ENCODE measurements at regions not wholly inside any gene's neighbourhood (a gene's known extent, or its start where the extent isn't known, plus 50 kb on each side); places are given as distances from the start of the nearest gene placed in this dataset.
A peak's percentile ranks its signal among the peaks of the same experiment; 100 is the strongest.
"Not testable (repeated sequence)": the region's sequence is repeated elsewhere in the genome, so short reads cannot be mapped to it uniquely, and the experiment has no call there.

DNA sequence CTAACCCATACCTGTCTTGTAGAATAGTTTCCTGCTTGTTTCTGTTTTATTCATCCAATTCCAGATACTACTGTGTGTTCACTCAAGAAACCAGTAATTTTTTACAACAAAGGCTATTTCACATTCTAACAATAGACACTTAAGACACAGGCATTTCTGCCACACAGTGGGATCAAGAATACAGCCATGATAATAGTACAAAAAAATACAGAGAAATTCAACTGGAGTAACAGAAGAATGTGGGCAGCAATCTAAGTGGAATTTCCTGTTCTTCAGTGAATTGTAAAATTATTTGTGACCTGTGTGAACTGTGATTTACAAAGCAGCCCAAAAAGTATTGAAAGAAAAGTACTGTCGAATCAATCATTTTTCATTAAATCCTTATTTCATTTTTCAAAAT is 282.9 kb downstream of the CCER1 start:
- H3K4me3 Mint-ChIP-seq: no peak overlapping the region
- H3K27ac Mint-ChIP-seq: no peak overlapping the region
- no peaks in the 10 kb centered on the region for H3K4me1 Mint-ChIP-seq
- H3K36me3 ChIP-seq (ENCODE audit: control insufficient read depth, insufficient read depth, low read length): no peaks in the 10 kb centered on the region
- H3K27me3 ChIP-seq (ENCODE audit: control insufficient read depth, insufficient read depth, low read length): no peaks in the 10 kb centered on the region
- no peaks in the 10 kb centered on the region for H3K9me3 ChIP-seq (ENCODE audit: control insufficient read depth in 2 of 2, low read length in 2 of 2)
- no peak overlapping the region for H3K4me3 ChIP-seq (ENCODE audit: low read depth, low read length)
- H3K9me3 Mint-ChIP-seq: peaks cover 0 to 5% (median 0%) of the 10 kb centered on the region in 7 donors
- no peaks in the 10 kb centered on the region for H3K4me1 ChIP-seq (ENCODE audit: control insufficient read depth, insufficient read depth, low read length, poor library complexity, severe bottlenecking)
- DNase-seq (no peak), ATAC-seq (ENCODE audit: low read depth in 2 of 2) (no peak)
- no peak overlapping the region for H3K27ac ChIP-seq (ENCODE audit: insufficient read depth, low read length, poor library complexity, severe bottlenecking)
- no peaks in the 10 kb centered on the region for H3K36me3 Mint-ChIP-seq
- no peaks in the 10 kb centered on the region for H3K27me3 Mint-ChIP-seq

DNA sequence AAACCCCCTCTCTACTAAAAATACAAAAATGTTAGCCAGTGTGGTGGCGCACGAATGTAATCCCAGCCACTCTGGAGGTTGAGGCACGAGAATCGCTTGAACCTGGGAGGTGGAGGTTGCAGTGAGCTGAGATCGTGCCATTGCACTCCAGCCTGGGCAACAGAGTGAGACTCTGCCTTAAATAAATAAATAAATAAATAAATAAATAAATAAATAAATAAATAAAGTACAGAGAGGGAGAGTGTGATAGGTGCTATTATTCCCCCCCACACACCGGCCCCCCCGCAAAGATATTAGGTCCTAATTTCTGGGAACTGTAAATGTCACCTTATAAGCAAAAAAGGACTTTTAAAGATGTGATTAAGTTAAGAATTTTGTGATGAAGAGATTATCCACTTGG is 291.0 kb downstream of the CCER1 start:
- H3K4me3 ChIP-seq (ENCODE audit: low read depth, low read length); H3K9me3 Mint-ChIP-seq; ATAC-seq (ENCODE audit: low read depth in 2 of 2); H3K4me1 Mint-ChIP-seq; H3K27ac Mint-ChIP-seq; H3K36me3 ChIP-seq (ENCODE audit: control insufficient read depth, insufficient read depth, low read length); H3K9me3 ChIP-seq (ENCODE audit: control insufficient read depth in 2 of 2, low read length in 2 of 2); DNase-seq; H3K27ac ChIP-seq (ENCODE audit: insufficient read depth, low read length, poor library complexity, severe bottlenecking); H3K27me3 ChIP-seq (ENCODE audit: control insufficient read depth, insufficient read depth, low read length); H3K4me1 ChIP-seq (ENCODE audit: control insufficient read depth, insufficient read depth, low read length, poor library complexity, severe bottlenecking); H3K36me3 Mint-ChIP-seq; H3K27me3 Mint-ChIP-seq; H3K4me3 Mint-ChIP-seq: not testable (repeated sequence)

DNA sequence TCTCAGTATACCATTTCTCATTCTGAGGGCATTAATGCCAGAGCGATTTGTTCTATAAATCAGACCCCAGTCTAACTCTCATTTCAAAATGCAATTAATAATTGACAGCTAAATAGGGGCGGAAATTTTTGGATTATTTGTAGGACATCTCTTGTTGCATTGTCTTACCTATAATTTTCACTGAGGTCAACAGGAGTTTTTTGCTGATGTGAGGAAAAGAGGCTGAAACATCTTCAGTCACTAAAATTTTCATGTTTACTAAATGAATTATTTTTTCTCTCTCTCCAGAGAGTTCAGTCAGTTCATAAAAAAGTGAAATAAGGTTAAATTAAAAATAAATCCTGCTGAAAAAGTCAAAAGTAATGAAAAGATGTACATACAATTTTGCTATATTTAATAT is 295.9 kb downstream of the CCER1 start:
- no peaks in the 10 kb centered on the region for H3K36me3 ChIP-seq (ENCODE audit: control insufficient read depth, insufficient read depth, low read length)
- Mint-ChIP-seq H3K27me3 (no peaks in the 10 kb centered on the region), H3K4me3 (no peak overlapping the region), H3K9me3 (peaks cover 0 to 3% (median 0%) of the 10 kb centered on the region in 7 donors), H3K36me3 (no peaks in the 10 kb centered on the region), H3K4me1 (no peaks in the 10 kb centered on the region), H3K27ac (no peak overlapping the region)
- no peak for DNase-seq
- H3K4me3 ChIP-seq (ENCODE audit: low read depth, low read length): no peak overlapping the region
- no peaks in the 10 kb centered on the region for H3K4me1 ChIP-seq (ENCODE audit: control insufficient read depth, insufficient read depth, low read length, poor library complexity, severe bottlenecking)
- no peaks in the 10 kb centered on the region for H3K27me3 ChIP-seq (ENCODE audit: control insufficient read depth, insufficient read depth, low read length)
- no peaks in the 10 kb centered on the region for H3K9me3 ChIP-seq (ENCODE audit: control insufficient read depth in 2 of 2, low read length in 2 of 2)
- ATAC-seq (ENCODE audit: low read depth in 2 of 2): no peak
- H3K27ac ChIP-seq (ENCODE audit: insufficient read depth, low read length, poor library complexity, severe bottlenecking): no peak overlapping the region

DNA sequence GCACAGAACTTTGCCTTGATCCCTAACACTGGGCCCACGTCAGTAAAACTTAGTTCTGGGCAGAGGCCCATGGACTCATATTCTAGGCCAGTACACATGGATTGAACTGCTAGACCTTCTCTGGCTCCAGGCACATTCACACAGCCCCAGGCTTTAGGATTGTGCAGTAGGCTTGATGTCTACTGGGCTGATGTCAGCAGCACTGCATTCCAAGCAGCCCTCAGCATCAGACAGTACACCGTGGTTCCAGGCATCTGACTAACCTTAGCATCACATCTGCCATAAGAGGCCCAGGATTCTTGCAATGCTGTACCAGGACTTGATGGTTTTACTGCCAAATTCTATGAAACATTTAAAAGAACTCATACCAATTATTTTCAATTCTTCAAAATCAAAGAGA is 301.9 kb downstream of the CCER1 start:
- Histone ChIP-seq H3K9me3 (ENCODE audit: control insufficient read depth in 2 of 2, low read length in 2 of 2) (no peaks in the 10 kb centered on the region), H3K4me1 (ENCODE audit: control insufficient read depth, insufficient read depth, low read length, poor library complexity, severe bottlenecking) (no peaks in the 10 kb centered on the region), H3K27ac (ENCODE audit: insufficient read depth, low read length, poor library complexity, severe bottlenecking) (no peak overlapping the region), H3K36me3 (ENCODE audit: control insufficient read depth, insufficient read depth, low read length) (no peaks in the 10 kb centered on the region), H3K4me3 (ENCODE audit: low read depth, low read length) (no peak overlapping the region), H3K27me3 (ENCODE audit: control insufficient read depth, insufficient read depth, low read length) (no peaks in the 10 kb centered on the region)
- no peaks in the 10 kb centered on the region for H3K36me3 Mint-ChIP-seq
- ATAC-seq (ENCODE audit: low read depth in 2 of 2): no peak
- no peaks in the 10 kb centered on the region for H3K4me1 Mint-ChIP-seq
- DNase-seq: no peak
- H3K9me3 Mint-ChIP-seq: peaks cover 0 to 3% (median 1%) of the 10 kb centered on the region in 7 donors
- H3K4me3 Mint-ChIP-seq: no peak overlapping the region
- H3K27me3 Mint-ChIP-seq: no peaks in the 10 kb centered on the region
- no peak overlapping the region for H3K27ac Mint-ChIP-seq

DNA sequence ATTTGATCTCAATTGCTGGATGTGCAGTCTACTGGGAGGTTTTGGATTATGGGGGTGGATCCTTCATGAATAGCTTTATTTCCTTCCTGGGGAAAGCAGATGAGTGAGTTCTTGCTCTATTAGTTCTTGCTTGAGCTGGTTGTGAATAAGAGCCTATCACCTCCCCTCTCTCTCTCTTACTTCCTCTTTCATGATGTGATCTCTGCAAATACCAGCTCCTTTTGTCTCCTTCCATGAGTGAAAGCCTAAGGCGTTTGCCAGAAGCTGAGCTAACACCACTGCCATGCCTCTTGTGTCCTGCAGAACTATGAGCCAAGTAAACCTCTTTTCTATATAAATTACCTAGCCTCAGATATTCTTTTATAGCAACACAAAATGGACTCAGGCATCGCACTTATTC is 302.7 kb downstream of the CCER1 start:
- Mint-ChIP-seq H3K36me3 (no peaks in the 10 kb centered on the region), H3K27me3 (no peaks in the 10 kb centered on the region), H3K4me3 (no peak overlapping the region), H3K27ac (peak overlapping the region in 1 of 3 donors; percentile 54), H3K9me3 (peaks cover 0 to 4% (median under 1%) of the 10 kb centered on the region in 7 donors), H3K4me1 (no peaks in the 10 kb centered on the region)
- DNase-seq (no peak), ATAC-seq (ENCODE audit: low read depth in 2 of 2) (no peak)
- no peaks in the 10 kb centered on the region for H3K27me3 ChIP-seq (ENCODE audit: control insufficient read depth, insufficient read depth, low read length)
- H3K4me1 ChIP-seq (ENCODE audit: control insufficient read depth, insufficient read depth, low read length, poor library complexity, severe bottlenecking): no peaks in the 10 kb centered on the region
- H3K27ac ChIP-seq (ENCODE audit: insufficient read depth, low read length, poor library complexity, severe bottlenecking): no peak overlapping the region
- no peaks in the 10 kb centered on the region for H3K9me3 ChIP-seq (ENCODE audit: control insufficient read depth in 2 of 2, low read length in 2 of 2)
- no peak overlapping the region for H3K4me3 ChIP-seq (ENCODE audit: low read depth, low read length)
- no peaks in the 10 kb centered on the region for H3K36me3 ChIP-seq (ENCODE audit: control insufficient read depth, insufficient read depth, low read length)

DNA sequence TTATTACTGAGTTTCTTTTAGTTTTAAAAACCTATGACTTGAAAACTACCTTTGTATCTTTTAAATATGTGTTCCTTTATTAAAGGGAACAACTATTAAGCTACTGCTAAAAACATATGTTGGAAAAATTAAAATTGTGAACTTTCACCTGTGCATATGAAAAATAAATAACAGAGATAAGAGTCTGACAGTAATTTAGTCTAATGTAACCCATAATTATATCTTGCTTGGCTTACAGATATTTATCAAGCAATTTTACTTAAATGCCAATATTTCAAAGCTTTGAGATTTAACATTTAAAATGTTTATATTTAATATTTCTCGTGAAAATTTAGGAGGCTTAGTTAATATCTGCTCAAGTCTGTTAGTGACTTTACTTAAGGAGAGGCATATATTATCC is 309.8 kb downstream of the CCER1 start:
- no peaks in the 10 kb centered on the region for H3K27me3 Mint-ChIP-seq
- H3K27ac Mint-ChIP-seq: no peak overlapping the region
- peaks cover 0 to 5% (median 3%) of the 10 kb centered on the region in 7 donors for H3K9me3 Mint-ChIP-seq
- no peaks in the 10 kb centered on the region for H3K4me1 Mint-ChIP-seq
- Histone ChIP-seq H3K27ac (ENCODE audit: insufficient read depth, low read length, poor library complexity, severe bottlenecking) (no peak overlapping the region), H3K36me3 (ENCODE audit: control insufficient read depth, insufficient read depth, low read length) (no peaks in the 10 kb centered on the region), H3K4me3 (ENCODE audit: low read depth, low read length) (no peak overlapping the region), H3K27me3 (ENCODE audit: control insufficient read depth, insufficient read depth, low read length) (no peaks in the 10 kb centered on the region), H3K9me3 (ENCODE audit: control insufficient read depth in 2 of 2, low read length in 2 of 2) (no peaks in the 10 kb centered on the region), H3K4me1 (ENCODE audit: control insufficient read depth, insufficient read depth, low read length, poor library complexity, severe bottlenecking) (no peaks in the 10 kb centered on the region)
- ATAC-seq (ENCODE audit: low read depth in 2 of 2) (no peak), DNase-seq (no peak)
- H3K4me3 Mint-ChIP-seq: no peak overlapping the region
- H3K36me3 Mint-ChIP-seq: no peaks in the 10 kb centered on the region

DNA sequence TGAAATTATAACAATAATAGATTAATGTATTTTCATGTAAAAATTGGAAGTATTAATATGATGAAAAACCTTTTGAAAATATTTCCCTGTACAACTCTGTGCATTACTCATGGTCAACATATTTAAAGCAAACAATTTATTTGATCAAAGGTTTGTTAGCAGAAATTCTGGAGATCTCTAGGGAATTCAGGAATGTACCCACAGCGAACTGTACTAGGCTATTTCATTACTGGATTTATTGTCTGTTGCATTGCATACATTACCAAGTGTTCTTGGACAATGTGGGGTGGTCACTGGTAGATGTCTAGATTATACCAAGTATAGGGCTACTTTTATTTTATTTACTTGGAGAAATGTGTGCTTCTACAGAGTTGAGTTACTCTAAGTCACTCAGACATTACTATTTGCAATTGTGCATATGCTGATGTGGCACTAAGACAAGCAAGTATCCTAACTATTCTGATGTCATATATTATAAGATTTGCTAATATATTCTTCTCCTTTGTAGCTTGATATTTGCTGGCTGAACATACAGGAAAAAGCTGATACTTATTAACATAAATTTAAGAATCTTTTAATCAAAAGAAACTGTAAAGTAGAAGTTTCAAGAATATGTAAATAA is 323.3 kb downstream of the CCER1 start:
- Histone ChIP-seq H3K27me3 (ENCODE audit: control insufficient read depth, insufficient read depth, low read length) (no peaks in the 10 kb centered on the region), H3K4me1 (ENCODE audit: control insufficient read depth, insufficient read depth, low read length, poor library complexity, severe bottlenecking) (no peaks in the 10 kb centered on the region), H3K4me3 (ENCODE audit: low read depth, low read length) (no peak overlapping the region), H3K9me3 (ENCODE audit: control insufficient read depth in 2 of 2, low read length in 2 of 2) (no peaks in the 10 kb centered on the region), H3K36me3 (ENCODE audit: control insufficient read depth, insufficient read depth, low read length) (no peaks in the 10 kb centered on the region), H3K27ac (ENCODE audit: insufficient read depth, low read length, poor library complexity, severe bottlenecking) (no peak overlapping the region)
- peaks cover 4% of the 10 kb centered on the region for H3K27me3 Mint-ChIP-seq
- DNase-seq: no peak
- H3K4me1 Mint-ChIP-seq: no peaks in the 10 kb centered on the region
- H3K36me3 Mint-ChIP-seq: no peaks in the 10 kb centered on the region
- H3K27ac Mint-ChIP-seq: no peak overlapping the region
- peaks cover 0 to 14% (median 0%) of the 10 kb centered on the region in 7 donors for H3K9me3 Mint-ChIP-seq
- ATAC-seq (ENCODE audit: low read depth in 2 of 2): no peak
- no peak overlapping the region for H3K4me3 Mint-ChIP-seq

DNA sequence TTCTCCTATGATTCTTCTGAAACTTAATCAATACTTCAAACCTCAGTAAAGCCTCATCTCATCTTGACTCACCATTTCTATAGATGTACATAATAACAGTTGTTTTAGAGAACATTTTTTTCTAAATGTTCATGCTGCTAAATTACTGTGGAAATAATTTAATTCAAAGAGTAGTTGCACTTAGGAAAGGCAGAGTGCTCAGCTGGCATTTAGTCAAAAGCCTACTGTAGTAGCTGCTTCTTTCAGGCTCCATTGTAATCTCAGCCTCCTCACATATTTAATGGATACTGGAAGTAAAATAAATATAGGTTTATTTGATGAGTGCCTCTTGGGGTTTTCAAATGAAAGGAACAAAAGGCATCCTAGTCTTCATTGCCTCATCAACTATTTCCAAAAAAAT is 325.0 kb downstream of the CCER1 start:
- no peak overlapping the region for H3K4me3 Mint-ChIP-seq
- H3K36me3 Mint-ChIP-seq: no peaks in the 10 kb centered on the region
- ATAC-seq (ENCODE audit: low read depth in 2 of 2) (no peak), DNase-seq (no peak)
- H3K36me3 ChIP-seq (ENCODE audit: control insufficient read depth, insufficient read depth, low read length): no peaks in the 10 kb centered on the region
- no peak overlapping the region for H3K27ac ChIP-seq (ENCODE audit: insufficient read depth, low read length, poor library complexity, severe bottlenecking)
- H3K27me3 ChIP-seq (ENCODE audit: control insufficient read depth, insufficient read depth, low read length): no peaks in the 10 kb centered on the region
- H3K27me3 Mint-ChIP-seq: peaks cover 4% of the 10 kb centered on the region
- H3K4me1 ChIP-seq (ENCODE audit: control insufficient read depth, insufficient read depth, low read length, poor library complexity, severe bottlenecking): no peaks in the 10 kb centered on the region
- no peak overlapping the region for H3K27ac Mint-ChIP-seq
- no peak overlapping the region for H3K4me3 ChIP-seq (ENCODE audit: low read depth, low read length)
- no peaks in the 10 kb centered on the region for H3K9me3 ChIP-seq (ENCODE audit: control insufficient read depth in 2 of 2, low read length in 2 of 2)
- no peaks in the 10 kb centered on the region for H3K4me1 Mint-ChIP-seq
- H3K9me3 Mint-ChIP-seq: peaks cover 0 to 14% (median 0%) of the 10 kb centered on the region in 7 donors

Measured in CD4-positive, CD25-positive, alpha-beta regulatory T cell (primary cell).